A549 (cell line): ENCODE measurements at regions not wholly inside any gene's neighbourhood (a gene's known extent, or its start where the extent isn't known, plus 50 kb on each side); places are given as distances from the start of the nearest gene placed in this dataset.
"Not testable (repeated sequence)": the region's sequence is repeated elsewhere in the genome, so short reads cannot be mapped to it uniquely, and the experiment has no call there.

Experiments
- KDM1A ChIP-seq: fragments of 200-600 bp; sonication (generic); IDR thresholded peaks from 2 replicates; pipeline ENCODE4 v1.6.1; 2016; ENCODE audit warnings: low read depth, mild to moderate bottlenecking
- MYC ChIP-seq: IDR thresholded peaks from 2 replicates; pipeline ENCODE4 v1.6.1; 2012; ENCODE audit warnings: mild to moderate bottlenecking, inconsistent platforms, low read length, improper control_type of control experiment, borderline replicate concordance
- RAD21 ChIP-seq, 2 experiments: fragments of >200 bp in 1 of 2; sonication (Bioruptor Twin) in 1 of 2; formaldehyde crosslinking in 1 of 2; IDR thresholded peaks in 1 of 2; conservative IDR thresholded peaks in 1 of 2; 2 replicates in 1 of 2; 3 replicates in 1 of 2; pipeline ENCODE4 v1.6.1; 2012 to 2018; ENCODE audit warnings: inconsistent platforms in 1 of 2
- TF ChIP-seq, protein P1 (sequence below): fragments of 200-600 bp; sonication (generic); IDR thresholded peaks from 2 replicates; pipeline ENCODE4 v1.6.1; 2016; ENCODE audit warnings: antibody characterized with exemption, mild to moderate bottlenecking, moderate library complexity
- TF ChIP-seq, protein P2 (sequence below): fragments of >200 bp; sonication (Bioruptor Twin); formaldehyde crosslinking; IDR thresholded peaks from 3 replicates; pipeline ENCODE4 v1.5.1; 2016
- TF ChIP-seq, protein P3 (sequence below): fragments of >200 bp; sonication (Bioruptor Twin); formaldehyde crosslinking; IDR thresholded peaks from 3 replicates; pipeline ENCODE4 v1.6.1; 2016

DNA sequence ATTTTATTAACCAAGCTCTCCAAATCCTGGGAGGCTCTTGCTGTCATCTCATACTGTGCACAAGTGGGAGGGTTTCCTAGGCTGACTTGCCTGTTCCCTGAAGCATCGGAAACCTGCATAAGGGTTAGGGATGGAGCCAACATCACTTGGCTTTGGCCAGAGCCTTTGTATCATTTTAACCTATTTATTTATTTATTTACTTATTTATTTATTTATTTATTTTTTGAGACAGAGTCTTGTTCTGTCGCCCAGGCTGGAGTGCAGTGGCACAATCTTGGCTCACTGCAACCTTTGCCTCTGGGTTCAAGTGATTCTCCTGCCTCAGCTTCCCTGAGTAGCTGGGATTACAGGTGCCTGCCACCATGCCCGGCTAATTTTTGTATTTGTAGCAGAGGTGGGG is 645.9 kb downstream of the TYW1 start:
- TF ChIP-seq MYC; KDM1A; RAD21 (conservative IDR thresholded peaks at IDR 0.05 in 1 of 2, IDR thresholded peaks at IDR 0.05 in 1 of 2): not testable (repeated sequence)
- TF ChIP-seq, protein P1, sequence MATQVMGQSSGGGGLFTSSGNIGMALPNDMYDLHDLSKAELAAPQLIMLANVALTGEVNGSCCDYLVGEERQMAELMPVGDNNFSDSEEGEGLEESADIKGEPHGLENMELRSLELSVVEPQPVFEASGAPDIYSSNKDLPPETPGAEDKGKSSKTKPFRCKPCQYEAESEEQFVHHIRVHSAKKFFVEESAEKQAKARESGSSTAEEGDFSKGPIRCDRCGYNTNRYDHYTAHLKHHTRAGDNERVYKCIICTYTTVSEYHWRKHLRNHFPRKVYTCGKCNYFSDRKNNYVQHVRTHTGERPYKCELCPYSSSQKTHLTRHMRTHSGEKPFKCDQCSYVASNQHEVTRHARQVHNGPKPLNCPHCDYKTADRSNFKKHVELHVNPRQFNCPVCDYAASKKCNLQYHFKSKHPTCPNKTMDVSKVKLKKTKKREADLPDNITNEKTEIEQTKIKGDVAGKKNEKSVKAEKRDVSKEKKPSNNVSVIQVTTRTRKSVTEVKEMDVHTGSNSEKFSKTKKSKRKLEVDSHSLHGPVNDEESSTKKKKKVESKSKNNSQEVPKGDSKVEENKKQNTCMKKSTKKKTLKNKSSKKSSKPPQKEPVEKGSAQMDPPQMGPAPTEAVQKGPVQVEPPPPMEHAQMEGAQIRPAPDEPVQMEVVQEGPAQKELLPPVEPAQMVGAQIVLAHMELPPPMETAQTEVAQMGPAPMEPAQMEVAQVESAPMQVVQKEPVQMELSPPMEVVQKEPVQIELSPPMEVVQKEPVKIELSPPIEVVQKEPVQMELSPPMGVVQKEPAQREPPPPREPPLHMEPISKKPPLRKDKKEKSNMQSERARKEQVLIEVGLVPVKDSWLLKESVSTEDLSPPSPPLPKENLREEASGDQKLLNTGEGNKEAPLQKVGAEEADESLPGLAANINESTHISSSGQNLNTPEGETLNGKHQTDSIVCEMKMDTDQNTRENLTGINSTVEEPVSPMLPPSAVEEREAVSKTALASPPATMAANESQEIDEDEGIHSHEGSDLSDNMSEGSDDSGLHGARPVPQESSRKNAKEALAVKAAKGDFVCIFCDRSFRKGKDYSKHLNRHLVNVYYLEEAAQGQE = not testable (repeated sequence)
- TF ChIP-seq, protein P2, sequence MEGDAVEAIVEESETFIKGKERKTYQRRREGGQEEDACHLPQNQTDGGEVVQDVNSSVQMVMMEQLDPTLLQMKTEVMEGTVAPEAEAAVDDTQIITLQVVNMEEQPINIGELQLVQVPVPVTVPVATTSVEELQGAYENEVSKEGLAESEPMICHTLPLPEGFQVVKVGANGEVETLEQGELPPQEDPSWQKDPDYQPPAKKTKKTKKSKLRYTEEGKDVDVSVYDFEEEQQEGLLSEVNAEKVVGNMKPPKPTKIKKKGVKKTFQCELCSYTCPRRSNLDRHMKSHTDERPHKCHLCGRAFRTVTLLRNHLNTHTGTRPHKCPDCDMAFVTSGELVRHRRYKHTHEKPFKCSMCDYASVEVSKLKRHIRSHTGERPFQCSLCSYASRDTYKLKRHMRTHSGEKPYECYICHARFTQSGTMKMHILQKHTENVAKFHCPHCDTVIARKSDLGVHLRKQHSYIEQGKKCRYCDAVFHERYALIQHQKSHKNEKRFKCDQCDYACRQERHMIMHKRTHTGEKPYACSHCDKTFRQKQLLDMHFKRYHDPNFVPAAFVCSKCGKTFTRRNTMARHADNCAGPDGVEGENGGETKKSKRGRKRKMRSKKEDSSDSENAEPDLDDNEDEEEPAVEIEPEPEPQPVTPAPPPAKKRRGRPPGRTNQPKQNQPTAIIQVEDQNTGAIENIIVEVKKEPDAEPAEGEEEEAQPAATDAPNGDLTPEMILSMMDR = not testable (repeated sequence)
- TF ChIP-seq, protein P3, sequence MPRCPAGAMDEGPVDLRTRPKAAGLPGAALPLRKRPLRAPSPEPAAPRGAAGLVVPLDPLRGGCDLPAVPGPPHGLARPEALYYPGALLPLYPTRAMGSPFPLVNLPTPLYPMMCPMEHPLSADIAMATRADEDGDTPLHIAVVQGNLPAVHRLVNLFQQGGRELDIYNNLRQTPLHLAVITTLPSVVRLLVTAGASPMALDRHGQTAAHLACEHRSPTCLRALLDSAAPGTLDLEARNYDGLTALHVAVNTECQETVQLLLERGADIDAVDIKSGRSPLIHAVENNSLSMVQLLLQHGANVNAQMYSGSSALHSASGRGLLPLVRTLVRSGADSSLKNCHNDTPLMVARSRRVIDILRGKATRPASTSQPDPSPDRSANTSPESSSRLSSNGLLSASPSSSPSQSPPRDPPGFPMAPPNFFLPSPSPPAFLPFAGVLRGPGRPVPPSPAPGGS = not testable (repeated sequence)
